DND-41 (cell line): ENCODE measurements at regions not wholly inside any gene's neighbourhood (a gene's known extent, or its start where the extent isn't known, plus 50 kb on each side); places are given as distances from the start of the nearest gene placed in this dataset.

Source experiments
- ATAC-seq: fragments of 200-7000 bp; cut with Tn5 transposase; 3 replicates; pipeline ENCODE4 v1.9.1; 2021; ENCODE audit warnings: low read depth; ENCODE audit not compliant: insufficient read depth
- DNase-seq: peaks from one replicate; pipeline ENCODE4 v3.0.0-alpha.2; 2020
- H2AFZ ChIP-seq: 2 replicates; pipeline ENCODE4 v1.6.0; 2012; ENCODE audit warnings: low read depth, low read length
- H3K27ac ChIP-seq: 2 replicates; pipeline ENCODE4 v1.5.1; 2012; ENCODE audit warnings: low read length, inconsistent platforms
- H3K27me3 ChIP-seq: fragments of 200-600 bp; sonication (generic); 2 replicates; pipeline ENCODE4 v1.6.0; 2012; ENCODE audit warnings: low read length, mild to moderate bottlenecking, inconsistent platforms; ENCODE audit not compliant: insufficient read depth, poor library complexity
- H3K36me3 ChIP-seq: 2 replicates; pipeline ENCODE4 v1.5.1; 2012; ENCODE audit warnings: low read length, inconsistent platforms; ENCODE audit not compliant: insufficient read depth
- H3K4me1 ChIP-seq: 2 replicates; pipeline ENCODE4 v1.5.1; 2012; ENCODE audit warnings: mild to moderate bottlenecking, low read length; ENCODE audit not compliant: insufficient read depth
- H3K4me2 ChIP-seq: 2 replicates; pipeline ENCODE4 v1.6.0; 2012; ENCODE audit warnings: mild to moderate bottlenecking, moderate library complexity, low read length, inconsistent platforms; ENCODE audit not compliant: insufficient read depth
- H3K4me3 ChIP-seq, 2 experiments: fragments of 200-600 bp in 1 of 2; shearing (Covaris generic) in 1 of 2; 2 replicates each; pipeline ENCODE4 v1.5.1; 2012 to 2016; ENCODE audit warnings: inconsistent platforms in 2 of 2, low read length in 2 of 2, mild to moderate bottlenecking in 2 of 2, low read depth in 1 of 2, moderate library complexity in 1 of 2
- H3K79me2 ChIP-seq: 2 replicates; pipeline ENCODE4 v1.6.0; 2012; ENCODE audit warnings: low read length, inconsistent platforms; ENCODE audit not compliant: insufficient read depth
- H3K9ac ChIP-seq: 2 replicates; pipeline ENCODE4 v1.6.0; 2012; ENCODE audit warnings: low read depth, mild to moderate bottlenecking, inconsistent platforms, low read length, moderate library complexity
- H3K9me3 ChIP-seq: 2 replicates; pipeline ENCODE4 v1.5.1; 2012; ENCODE audit warnings: low read length, moderate library complexity, mild to moderate bottlenecking, inconsistent platforms; ENCODE audit not compliant: insufficient read depth, severe bottlenecking
- H4K20me1 ChIP-seq: 2 replicates; pipeline ENCODE4 v1.6.0; 2012; ENCODE audit warnings: low read length; ENCODE audit not compliant: insufficient read depth
- CTCF ChIP-seq: IDR thresholded peaks from 2 replicates; pipeline ENCODE4 v1.5.1; 2012; ENCODE audit warnings: borderline replicate concordance, low read length, moderate library complexity, mild to moderate bottlenecking; ENCODE audit not compliant: poor library complexity, severe bottlenecking; ENCODE audit errors: extremely low read depth
- EZH2 ChIP-seq: IDR thresholded peaks from 3 replicates; pipeline ENCODE4 v1.6.1; 2012; ENCODE audit warnings: borderline replicate concordance, low read depth, mild to moderate bottlenecking, moderate library complexity, low read length, inconsistent platforms; ENCODE audit not compliant: severe bottlenecking

DNA sequence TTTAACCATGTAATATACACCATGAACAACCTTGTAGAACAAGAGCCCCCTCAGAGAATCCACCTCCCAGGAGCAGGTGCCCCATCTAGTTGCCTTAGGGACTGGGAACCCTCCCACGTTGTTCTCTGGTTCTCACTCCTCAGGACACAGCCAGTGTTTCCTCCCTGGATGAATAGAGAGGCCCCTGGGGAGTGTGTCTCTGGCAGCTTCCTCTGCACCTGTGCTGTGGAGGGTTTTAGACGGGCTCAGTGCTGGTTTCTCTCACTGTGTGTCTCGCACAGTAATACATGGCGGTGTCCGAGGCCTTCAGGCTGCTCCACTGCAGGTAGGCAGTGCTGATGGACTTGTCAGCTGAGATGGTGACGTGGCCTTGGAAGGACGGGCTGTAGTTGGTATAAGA, 581.3 kb downstream of the TMEM121 start:
- H3K27ac ChIP-seq, result peak overlapping the region; percentile 97
- H3K4me1 ChIP-seq, result peaks cover 58% of the 10 kb centered on the region
- H3K4me2 ChIP-seq, result peak overlapping the region; percentile 53
- no peaks in the 10 kb centered on the region for H3K79me2 ChIP-seq
- peak overlapping the region; percentile 56 for H3K9ac ChIP-seq
- peak; percentile 99 for ATAC-seq
- peak; percentile 82 for DNase-seq
- TF ChIP-seq EZH2, result no peak
- TF ChIP-seq CTCF, result no peak
- no peaks in the 10 kb centered on the region for H4K20me1 ChIP-seq
- no peaks in the 10 kb centered on the region for H3K9me3 ChIP-seq
- H3K27me3 ChIP-seq, result no peaks in the 10 kb centered on the region
- peak overlapping the region in 1 of 2 experiments; percentile 38; a peak in 2 of 4 replicates for H3K4me3 ChIP-seq
- H3K36me3 ChIP-seq, result no peaks in the 10 kb centered on the region
- peak overlapping the region; percentile 26; the same call in 1 of the 2 replicates for H2AFZ ChIP-seq

DNA sequence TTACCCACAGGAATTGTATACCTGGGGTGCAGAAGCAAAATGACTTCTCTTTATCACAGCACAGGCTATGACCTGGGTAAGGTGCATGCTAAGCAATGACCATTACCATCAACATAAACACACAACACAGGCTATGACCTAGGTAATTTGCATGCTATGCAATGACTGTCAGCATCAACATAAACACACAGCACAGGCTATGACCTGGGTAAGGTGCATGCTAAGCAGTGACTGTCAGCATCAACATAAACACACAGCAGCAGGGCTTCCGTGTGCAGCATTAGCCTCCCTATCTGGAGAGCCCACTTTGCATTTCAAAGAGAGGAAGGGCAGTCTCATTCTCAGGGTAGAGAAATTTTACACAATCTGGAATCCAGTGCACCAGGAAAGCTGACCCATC, 583.0 kb downstream of the TMEM121 start:
- Histone ChIP-seq H3K27me3 (no peaks in the 10 kb centered on the region), H4K20me1 (no peaks in the 10 kb centered on the region), H3K27ac (peak overlapping the region; percentile 97), H3K4me1 (peaks cover 61% of the 10 kb centered on the region), H2AFZ (no peak overlapping the region), H3K9ac (no peak overlapping the region; the same call in 1 of the 2 replicates), H3K4me2 (no peak overlapping the region), H3K9me3 (no peaks in the 10 kb centered on the region), H3K4me3 (no peak overlapping the region), H3K36me3 (no peaks in the 10 kb centered on the region), H3K79me2 (peaks cover 9% of the 10 kb centered on the region; the same call in 1 of the 2 replicates)
- no peak for DNase-seq
- ATAC-seq, result no peak
- TF ChIP-seq CTCF (no peak), EZH2 (no peak)

- Histone ChIP-seq H3K27me3 (no peaks in the 10 kb centered on the region), H3K27ac (peak overlapping the region; percentile 98), H3K4me2 (peak overlapping the region; percentile 33), H3K36me3 (peaks cover 6% of the 10 kb centered on the region; the same call in 1 of the 2 replicates), H3K79me2 (peaks cover 52% of the 10 kb centered on the region), H3K9me3 (no peaks in the 10 kb centered on the region), H3K4me3 (peak overlapping the region in 1 of 2 experiments; percentile 30; a peak in 1 of 4 replicates), H2AFZ (no peak overlapping the region), H3K9ac (peak overlapping the region; percentile 44), H4K20me1 (no peaks in the 10 kb centered on the region), H3K4me1 (peaks cover 69% of the 10 kb centered on the region)
- ATAC-seq (no peak), DNase-seq (no peak)
- TF ChIP-seq EZH2, result no peak
- no peak for TF ChIP-seq CTCF
Observed at GRCh38 chr14:106115401-106115800, 589.0 kb downstream of the TMEM121 start.
